Liver (tissue), 8 donors: ENCODE measurements at regions not wholly inside any gene's neighbourhood (a gene's known extent, or its start where the extent isn't known, plus 50 kb on each side); places are given as distances from the start of the nearest gene placed in this dataset.

Experiments
- DNase-seq: peaks from one replicate; pipeline ENCODE4 v3.0.0-alpha.2; 2017; ENCODE audit warnings: low spot score
- H3K27ac ChIP-seq, 2 donors: one replicate each; pipeline ENCODE4 v1.7.0; 2013; ENCODE audit warnings: inconsistent platforms in 2 of 2, low read length in 2 of 2, control low read depth in 1 of 2, low read depth in 1 of 2, mild to moderate bottlenecking in 1 of 2
- H3K27me3 ChIP-seq, 4 donors: one replicate each; pipeline versions ENCODE4 v1.6.1 to v1.7.0; 2013; ENCODE audit warnings: low read length in 3 of 4, inconsistent platforms in 1 of 4, mild to moderate bottlenecking in 1 of 4, moderate library complexity in 1 of 4; ENCODE audit not compliant: control insufficient read depth in 4 of 4, insufficient read depth in 4 of 4
- H3K36me3 ChIP-seq, 4 donors: one replicate each; pipeline versions ENCODE4 v1.6.1 to v1.7.0; 2013; ENCODE audit warnings: low read length in 3 of 4, mild to moderate bottlenecking in 3 of 4, low read depth in 1 of 4, moderate library complexity in 1 of 4; ENCODE audit not compliant: control insufficient read depth in 4 of 4, insufficient read depth in 3 of 4
- H3K4me1 ChIP-seq, 4 donors: one replicate each; pipeline versions ENCODE4 v1.6.1 to v1.7.0; 2013; ENCODE audit warnings: low read length in 3 of 4, mild to moderate bottlenecking in 3 of 4, moderate library complexity in 1 of 4; ENCODE audit not compliant: control insufficient read depth in 4 of 4, insufficient read depth in 4 of 4
- H3K4me3 ChIP-seq, 3 donors: one replicate each; pipeline versions ENCODE4 v1.6.1 to v1.7.0; 2013; ENCODE audit warnings: low read length in 3 of 3, control low read depth in 1 of 3, low read depth in 1 of 3, mild to moderate bottlenecking in 1 of 3
- H3K9ac ChIP-seq, 2 donors: one replicate each; pipeline ENCODE4 v1.7.0; 2013; ENCODE audit warnings: low read length in 2 of 2, mild to moderate bottlenecking in 2 of 2, moderate library complexity in 2 of 2, control low read depth in 1 of 2, low read depth in 1 of 2
- H3K9me3 ChIP-seq, 4 donors: one replicate each; pipeline versions ENCODE4 v1.6.1 to v1.7.0; 2013; ENCODE audit warnings: low read length in 3 of 4; ENCODE audit not compliant: control insufficient read depth in 4 of 4
- ATF3 ChIP-seq: IDR thresholded peaks from 2 replicates; pipeline ENCODE4 v1.6.1; 2016; ENCODE audit warnings: antibody characterized with exemption
- CTCF ChIP-seq: fragments of 150-350 bp; IDR thresholded peaks from 2 replicates; pipeline ENCODE4 v1.5.1; 2017; ENCODE audit warnings: improper control_type of control experiment, low read depth, low read length; ENCODE audit not compliant: missing input control
- EGR1 ChIP-seq, 2 donors: IDR thresholded peaks; 2 replicates each; pipeline ENCODE4 v1.6.1; 2016 to 2018; ENCODE audit warnings: antibody characterized with exemption in 2 of 2, low read depth in 2 of 2
- FOXA1 ChIP-seq: IDR thresholded peaks from 2 replicates; pipeline ENCODE4 v1.6.1; 2016; ENCODE audit warnings: antibody characterized with exemption
- FOXA2 ChIP-seq: IDR thresholded peaks from 2 replicates; pipeline ENCODE4 v1.6.1; 2016; ENCODE audit warnings: antibody characterized with exemption
- HNF4A ChIP-seq, 2 donors: conservative IDR thresholded peaks; 2 replicates each; pipeline ENCODE4 v1.6.1; 2016; ENCODE audit warnings: antibody characterized with exemption in 2 of 2, mild to moderate bottlenecking in 2 of 2
- HNF4G ChIP-seq: IDR thresholded peaks from 2 replicates; pipeline ENCODE4 v1.6.1; 2016; ENCODE audit warnings: antibody characterized with exemption
- JUND ChIP-seq, 2 donors: IDR thresholded peaks; 2 replicates each; pipeline ENCODE4 v1.6.1; 2016; ENCODE audit warnings: antibody characterized with exemption in 2 of 2
- NR2F2 ChIP-seq: IDR thresholded peaks from 2 replicates; pipeline ENCODE4 v1.6.1; 2016; ENCODE audit warnings: antibody characterized with exemption
- RAD21 ChIP-seq, 2 donors: IDR thresholded peaks; 2 replicates each; pipeline ENCODE4 v1.6.1; 2016; ENCODE audit warnings: antibody characterized with exemption in 2 of 2, mild to moderate bottlenecking in 2 of 2
- REST ChIP-seq: IDR thresholded peaks from 2 replicates; pipeline ENCODE4 v1.6.1; 2016; ENCODE audit warnings: antibody characterized with exemption, mild to moderate bottlenecking
- RXRA ChIP-seq, 2 donors: IDR thresholded peaks; 2 replicates each; pipeline ENCODE4 v1.6.1; 2017 to 2018; ENCODE audit warnings: antibody characterized with exemption in 2 of 2, mild to moderate bottlenecking in 1 of 2
- SP1 ChIP-seq: IDR thresholded peaks from 2 replicates; pipeline ENCODE4 v1.6.1; 2018; ENCODE audit warnings: antibody characterized with exemption, mild to moderate bottlenecking
- YY1 ChIP-seq: IDR thresholded peaks from 2 replicates; pipeline ENCODE4 v1.6.1; 2016; ENCODE audit warnings: antibody characterized with exemption, mild to moderate bottlenecking
- WGBS: extraction: QIAGEN DNeasy Blood & Tissue Kit; methylation state at CpG from one replicate; pipeline ENCODE4 v1.1.7; 2013; 5-methylcytosine and 5-hydroxymethylcytosine counted together
- donor health status: healthy.
- donor health status: healthy.
- donor health status: healthy.
- donor health status: healthy.
- donor health status: healthy.

GRCh38 chr14:98507264-98507663 lies 764.7 kb downstream of the BCL11B start:
- no peak overlapping the region for H3K4me3 ChIP-seq
- no peaks in the 10 kb centered on the region for H3K36me3 ChIP-seq
- H3K4me1 ChIP-seq = no peaks in the 10 kb centered on the region
- peaks cover 0 to 5% (median under 1%) of the 10 kb centered on the region in 4 donors for H3K9me3 ChIP-seq
- TF ChIP-seq JUND (IDR thresholded peaks at IDR 0.05) (no peak), YY1 (no peak), EGR1 (IDR thresholded peaks at IDR 0.05; ENCODE audit: low read depth in 2 of 2) (no peak), REST (no peak), CTCF (no peak), ATF3 (no peak), FOXA2 (no peak), SP1 (no peak), HNF4A (conservative IDR thresholded peaks at IDR 0.05) (no peak), RAD21 (IDR thresholded peaks at IDR 0.05) (no peak), NR2F2 (no peak), RXRA (IDR thresholded peaks at IDR 0.05) (no peak), FOXA1 (no peak)
- no peak for DNase-seq
- 38% methylated on average over 2 of the region's 2 CpGs for WGBS
- H3K27me3 ChIP-seq = no peaks in the 10 kb centered on the region
- no peak overlapping the region for H3K9ac ChIP-seq
- no peak overlapping the region for H3K27ac ChIP-seq

- DNase-seq = no peak
- WGBS = 83% methylated on average over 3 of the region's 3 CpGs
- H3K9ac ChIP-seq = no peak overlapping the region
- peaks cover 0 to 2% (median under 1%) of the 10 kb centered on the region in 4 donors for H3K27me3 ChIP-seq
- H3K9me3 ChIP-seq = peaks cover 0 to 5% (median 0%) of the 10 kb centered on the region in 4 donors
- no peak for TF ChIP-seq HNF4G
- no peak for TF ChIP-seq YY1
- TF ChIP-seq EGR1 (IDR thresholded peaks at IDR 0.05; ENCODE audit: low read depth in 2 of 2) = no peak
- no peaks in the 10 kb centered on the region for H3K4me1 ChIP-seq
- H3K27ac ChIP-seq = no peak overlapping the region
- no peak overlapping the region for H3K4me3 ChIP-seq
- no peaks in the 10 kb centered on the region for H3K36me3 ChIP-seq
Measured at GRCh38 chr14:98510392-98510791, 761.6 kb downstream of the BCL11B start.
